Neural progenitor cell (in vitro differentiated cells): ENCODE measurements at regions not wholly inside any gene's neighbourhood (a gene's known extent, or its start where the extent isn't known, plus 50 kb on each side); places are given as distances from the start of the nearest gene placed in this dataset.

ENCODE experiments used
- CTCF ChIP-seq: fragments of 200-600 bp; sonication (generic); IDR thresholded peaks from 2 replicates; pipeline ENCODE4 v1.5.1; 2017; ENCODE audit warnings: antibody characterized with exemption, mild to moderate bottlenecking
- EZH2 ChIP-seq: fragments of 200-600 bp; sonication (generic); IDR thresholded peaks from 2 replicates; pipeline ENCODE4 v1.6.1; 2017; ENCODE audit warnings: antibody characterized with exemption, mild to moderate bottlenecking, moderate library complexity

GRCh38 chr2:15819562-15820256 is 120.6 kb upstream of the MYCN start:
- TF ChIP-seq CTCF (no peak), EZH2 (no peak)
